K562 (cell line): ENCODE measurements at regions not wholly inside any gene's neighbourhood (a gene's known extent, or its start where the extent isn't known, plus 50 kb on each side); places are given as distances from the start of the nearest gene placed in this dataset.

Experiments
- ATAC-seq: fragments of 200-7000 bp; cut with Tn5 transposase; 3 replicates; pipeline ENCODE4 v1.9.1; 2020; ENCODE audit warnings: moderate library complexity
- BruUV-seq: library from RNA; stranded (reverse); fragments of 400-500 nt; replicated peaks from 2 replicates; lab custom pipeline; 2021; lab: Mats Ljungman, UMichigan
- CTCF ChIA-PET: fragments of 300-600 bp; formaldehyde crosslinking; extraction: SDS; loops from one replicate; lab custom pipeline; 2021; ENCODE audit warnings: low intra/inter-chr PET ratio; lab: Yijun Ruan, JAX
- POLR2A ChIA-PET: fragments of 300-600, 350-650 bp; sonication (Branson Sonifier 250); formaldehyde crosslinking; extraction: SDS; loops from one replicate; lab custom pipeline; 2021; ENCODE audit warnings: antibody characterized with exemption, inconsistent platforms; lab: Yijun Ruan, JAX
- DNase-seq, 4 experiments: peaks; one replicate each; pipeline versions ENCODE4 v3.0.0 to v3.0.0-alpha.2; 2011 to 2018; ENCODE audit warnings: low spot score in 3 of 4, mixed read lengths in 3 of 4; ENCODE audit errors: extremely low read depth in 1 of 4
- FAIRE-seq: peaks from 2 replicates; lab custom pipeline; 2011; peaks lifted over from hg19 to GRCh38; lab: Jason Lieb, UNC
- H2AFZ ChIP-seq: 2 replicates; pipeline ENCODE4 v1.6.0; 2011; ENCODE audit warnings: low read depth, low read length, control low read depth, inconsistent platforms
- H3K27ac ChIP-seq: fragments of 200-600 bp; 3 replicates; pipeline ENCODE4 v1.8.0; 2011; ENCODE audit warnings: low read depth, mild to moderate bottlenecking, control low read depth, inconsistent platforms, low read length, moderate library complexity, mixed read lengths; ENCODE audit errors: extremely low read depth
- H3K27me3 ChIP-seq, 2 experiments: fragments of 300-600 bp in 1 of 2; 2 replicates in 1 of 2; 3 replicates in 1 of 2; pipeline versions ENCODE4 v1.6.0 to v1.8.0; 2011; ENCODE audit warnings: inconsistent platforms in 2 of 2, low read length in 2 of 2, mild to moderate bottlenecking in 1 of 2, mixed read lengths in 1 of 2, moderate library complexity in 1 of 2; ENCODE audit not compliant: control insufficient read depth in 2 of 2, insufficient read depth in 2 of 2
- H3K36me3 ChIP-seq: fragments of 300-600 bp; 3 replicates; pipeline ENCODE4 v1.8.0; 2011; ENCODE audit warnings: mild to moderate bottlenecking, low read length, inconsistent platforms; ENCODE audit not compliant: control insufficient read depth, insufficient read depth
- H3K4me1 ChIP-seq, 2 experiments: fragments of 200-600 bp in 1 of 2; replicated peaks in 1 of 2; 2 replicates in 1 of 2; 3 replicates in 1 of 2; pipeline versions ENCODE4 v1.5.1 to v1.8.0; 2011; ENCODE audit warnings: inconsistent platforms in 2 of 2, low read length in 2 of 2, mild to moderate bottlenecking in 1 of 2, mixed read lengths in 1 of 2, moderate library complexity in 1 of 2; ENCODE audit not compliant: control insufficient read depth in 2 of 2, insufficient read depth in 2 of 2
- H3K4me2 ChIP-seq: 2 replicates; pipeline ENCODE4 v1.6.1; 2011; ENCODE audit warnings: low read length, control low read depth, inconsistent platforms, mixed read lengths; ENCODE audit not compliant: insufficient read depth
- H3K4me3 ChIP-seq: fragments of 200-600 bp; sonication (generic), shearing (Covaris generic); 2 replicates; pipeline ENCODE4 v1.5.1; 2016; ENCODE audit warnings: control low read depth, inconsistent platforms
- H3K79me2 ChIP-seq: fragments of 200-600 bp; 3 replicates; pipeline ENCODE4 v1.8.0; 2011; ENCODE audit warnings: low read length, inconsistent platforms; ENCODE audit not compliant: control insufficient read depth, insufficient read depth
- H3K9ac ChIP-seq, 2 experiments: 2 replicates each; pipeline versions ENCODE4 v1.6.0 to v1.6.1; 2011; ENCODE audit warnings: low read depth in 2 of 2, low read length in 2 of 2, control low read depth in 1 of 2, inconsistent platforms in 1 of 2, mild to moderate bottlenecking in 1 of 2, mixed read lengths in 1 of 2; ENCODE audit not compliant: insufficient read depth in 1 of 2
- H3K9me1 ChIP-seq: one replicate; pipeline ENCODE4 v1.6.0; 2011; ENCODE audit warnings: inconsistent platforms, mild to moderate bottlenecking, low read length, moderate library complexity; ENCODE audit not compliant: control insufficient read depth, insufficient read depth
- H3K9me3 ChIP-seq: replicated peaks from 2 replicates; pipeline ENCODE4 v1.5.1; 2011; ENCODE audit warnings: low read depth, low read length, inconsistent platforms; ENCODE audit not compliant: control insufficient read depth, insufficient read depth
- H4K20me1 ChIP-seq: replicated peaks from 2 replicates; pipeline ENCODE4 v1.6.1; 2011; ENCODE audit warnings: low read length, inconsistent platforms, mixed read lengths; ENCODE audit not compliant: control insufficient read depth, insufficient read depth
- ETV1 ChIP-seq: fragments of 450-650 bp; conservative IDR thresholded peaks from 2 replicates; pipeline ENCODE4 v1.6.1; 2016; ENCODE audit warnings: missing genetic modification characterization, control low read depth, low read depth, missing compliant biosample characterization
- HMBOX1 ChIP-seq: sonication (generic); IDR thresholded peaks from 2 replicates; pipeline ENCODE4 v1.6.1; 2016
- MECOM ChIP-seq: fragments of 250-450 bp; sonication (Bioruptor Pico); IDR thresholded peaks from 2 replicates; pipeline ENCODE4 v1.8.0; 2022; ENCODE audit warnings: inconsistent platforms
- NEUROD1 ChIP-seq: fragments of 150-350 bp; IDR thresholded peaks from 2 replicates; pipeline ENCODE4 v1.6.1; 2014; ENCODE audit warnings: borderline replicate concordance, low read length, low read depth; ENCODE audit not compliant: partially characterized antibody
- SMC3 ChIP-seq: conservative IDR thresholded peaks from 2 replicates; pipeline ENCODE4 v1.6.1; 2011; ENCODE audit warnings: low read depth, low read length, improper control_type of control experiment; ENCODE audit not compliant: insufficient read depth
- SNIP1 ChIP-seq: fragments of 450-650 bp; IDR thresholded peaks from 2 replicates; pipeline ENCODE4 v1.7.1; 2017; ENCODE audit warnings: low read depth, mild to moderate bottlenecking
- SRSF3 ChIP-seq: fragments of 200-400 bp; formaldehyde crosslinking; IDR thresholded peaks from 2 replicates; pipeline ENCODE4 v1.6.1; 2016; ENCODE audit warnings: mild to moderate bottlenecking, low read length, moderate library complexity; ENCODE audit not compliant: insufficient read depth
- TAF9B ChIP-seq: fragments of 450-650 bp; IDR thresholded peaks from 2 replicates; pipeline ENCODE4 v1.6.1; 2018; ENCODE audit warnings: mild to moderate bottlenecking; ENCODE audit not compliant: partially characterized antibody
- ZNF124 ChIP-seq: sonication (generic); formaldehyde crosslinking; IDR thresholded peaks from 2 replicates; pipeline ENCODE4 v1.8.1; 2022; ENCODE audit warnings: missing genetic modification reagents
- ZNF311 ChIP-seq: fragments of 250-450 bp; sonication (Bioruptor Pico); IDR thresholded peaks from 2 replicates; pipeline ENCODE4 v1.4.0; 2020; ENCODE audit warnings: mild to moderate bottlenecking, moderate library complexity
- ZNF41 ChIP-seq: fragments of 250-450 bp; sonication (Bioruptor Pico); conservative IDR thresholded peaks from 2 replicates; pipeline ENCODE4 v1.4.0; 2020; ENCODE audit warnings: mild to moderate bottlenecking
- WGBS: fragments of 100-300 bp; shearing (Covaris generic); methylation state at CpG from one replicate; pipeline ENCODE4 v1.1.6; 2016; ENCODE audit warnings: low coverage, mixed read lengths; ENCODE audit not compliant: insufficient coverage; ENCODE audit errors: missing lambda C conversion rate; 5-methylcytosine and 5-hydroxymethylcytosine counted together
- in situ Hi-C: fragments of 300-500 bp; cut with MboI; formaldehyde crosslinking; loops from 4 replicates; pipeline ENCODE4 v1.15.0; 2018; ENCODE audit warnings: inconsistent platforms, mixed read lengths
- intact Hi-C: fragments of 100-400 bp; cut with micrococcal nuclease; formaldehyde crosslinking; loops from 2 replicates; pipeline ENCODE4 v1.14.2; 2022

DNA sequence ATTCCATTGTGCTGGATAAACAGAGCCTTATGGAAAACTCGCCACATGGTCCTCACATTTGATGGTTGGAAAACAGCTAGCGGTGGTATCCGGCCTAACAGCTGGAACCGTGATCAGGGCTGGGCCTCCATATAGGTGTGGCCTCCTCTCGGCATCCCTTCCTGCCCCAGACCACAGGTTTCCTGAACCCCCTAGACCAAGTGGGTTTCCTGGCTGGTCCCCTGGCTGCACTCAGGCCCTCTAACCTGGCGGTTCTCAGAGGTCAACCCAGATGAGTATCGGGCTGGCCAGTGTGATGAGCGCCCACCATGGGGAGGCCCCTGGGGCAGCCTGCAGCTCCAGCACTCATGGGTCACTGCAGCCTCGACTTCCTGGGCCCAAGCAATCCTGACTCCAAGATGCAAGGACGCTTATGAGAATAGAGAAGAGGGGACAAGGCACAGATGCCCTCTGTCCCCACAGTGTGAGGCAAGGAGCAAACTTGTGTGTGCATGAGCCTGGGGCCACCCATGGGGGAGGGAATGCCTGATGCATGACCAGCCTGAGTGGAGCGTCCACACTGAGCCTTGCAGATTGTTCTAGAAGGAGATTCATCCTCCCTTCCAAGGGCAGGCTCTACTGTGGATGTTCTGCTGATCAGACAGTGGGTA lies 53.4 kb upstream of the WNT7B start:
- CTCF ChIA-PET: no interaction called here
- no peaks in the 10 kb centered on the region for H3K9me1 ChIP-seq
- POLR2A ChIA-PET: no interaction called here
- 53% methylated on average over 7 of the region's 11 CpGs for WGBS
- ATAC-seq (no peak), FAIRE-seq (no peak), DNase-seq (no peak)
- H3K4me2 ChIP-seq: no peak overlapping the region
- H3K9ac ChIP-seq: peak overlapping the region in 1 of 2 experiments; percentile 31; a peak in 1 of 4 replicates
- H3K36me3 ChIP-seq: no peaks in the 10 kb centered on the region
- in situ Hi-C loops: no loop called here
- no peaks in the 10 kb centered on the region for H3K27me3 ChIP-seq
- intact Hi-C loops: no loop called here
- H3K27ac ChIP-seq: no peak overlapping the region
- BruUV-seq: no TSS peak
- no peak for TF ChIP-seq ZNF124
- TF ChIP-seq HMBOX1: no peak
- no peak for TF ChIP-seq SNIP1
- no peak for TF ChIP-seq ETV1 (tag)
- TF ChIP-seq SRSF3: no peak
- no peak for TF ChIP-seq ZNF41 (CRISPR knock-in tag)
- no peak for TF ChIP-seq TAF9B
- no peak for TF ChIP-seq MECOM (CRISPR knock-in tag)
- TF ChIP-seq ZNF311: no peak
- no peak for TF ChIP-seq SMC3
- TF ChIP-seq NEUROD1: no peak
- no peak overlapping the region for H2AFZ ChIP-seq
- peaks cover 4 to 17% of the 10 kb centered on the region in 2 experiments; a peak in 3 of 5 replicates for H3K4me1 ChIP-seq
- no peaks in the 10 kb centered on the region for H3K9me3 ChIP-seq
- no peaks in the 10 kb centered on the region for H3K79me2 ChIP-seq
- no peak overlapping the region for H3K4me3 ChIP-seq
- no peaks in the 10 kb centered on the region for H4K20me1 ChIP-seq
